Nephron (organoid): ENCODE measurements at regions not wholly inside any gene's neighbourhood (a gene's known extent, or its start where the extent isn't known, plus 50 kb on each side); places are given as distances from the start of the nearest gene placed in this dataset.

Experiments used
- H3K27ac Mint-ChIP-seq, 3 experiments: 2 replicates each; pipeline ENCODE4 v1.8.0; 2020; ENCODE audit warnings: mixed read lengths in 3 of 3, mild to moderate bottlenecking in 2 of 3, moderate library complexity in 1 of 3
- H3K27me3 Mint-ChIP-seq: 2 replicates; pipeline ENCODE4 v1.8.0; 2021; ENCODE audit warnings: low read depth, mild to moderate bottlenecking, moderate library complexity, mixed read lengths
- H3K36me3 Mint-ChIP-seq: 2 replicates; pipeline ENCODE4 v1.8.0; 2020; ENCODE audit warnings: low read depth, mixed read lengths
- H3K4me1 Mint-ChIP-seq: 2 replicates; pipeline ENCODE4 v1.8.0; 2020; ENCODE audit warnings: mixed read lengths
- H3K4me3 Mint-ChIP-seq, 3 experiments: 2 replicates each; pipeline ENCODE4 v1.8.0; 2020; ENCODE audit warnings: mild to moderate bottlenecking in 3 of 3, mixed read lengths in 3 of 3, moderate library complexity in 2 of 3
- H3K9me3 Mint-ChIP-seq: 2 replicates; pipeline ENCODE4 v1.8.0; 2020; ENCODE audit warnings: mixed read lengths
- TF ChIP-seq, protein P1 (sequence below), 3 experiments: fragments of 200-600 bp; sonication (generic); IDR thresholded peaks; one replicate each; pipeline ENCODE4 v1.5.0; 2021; ENCODE audit warnings: antibody characterized with exemption in 3 of 3; ENCODE audit not compliant: unreplicated experiment in 3 of 3

DNA sequence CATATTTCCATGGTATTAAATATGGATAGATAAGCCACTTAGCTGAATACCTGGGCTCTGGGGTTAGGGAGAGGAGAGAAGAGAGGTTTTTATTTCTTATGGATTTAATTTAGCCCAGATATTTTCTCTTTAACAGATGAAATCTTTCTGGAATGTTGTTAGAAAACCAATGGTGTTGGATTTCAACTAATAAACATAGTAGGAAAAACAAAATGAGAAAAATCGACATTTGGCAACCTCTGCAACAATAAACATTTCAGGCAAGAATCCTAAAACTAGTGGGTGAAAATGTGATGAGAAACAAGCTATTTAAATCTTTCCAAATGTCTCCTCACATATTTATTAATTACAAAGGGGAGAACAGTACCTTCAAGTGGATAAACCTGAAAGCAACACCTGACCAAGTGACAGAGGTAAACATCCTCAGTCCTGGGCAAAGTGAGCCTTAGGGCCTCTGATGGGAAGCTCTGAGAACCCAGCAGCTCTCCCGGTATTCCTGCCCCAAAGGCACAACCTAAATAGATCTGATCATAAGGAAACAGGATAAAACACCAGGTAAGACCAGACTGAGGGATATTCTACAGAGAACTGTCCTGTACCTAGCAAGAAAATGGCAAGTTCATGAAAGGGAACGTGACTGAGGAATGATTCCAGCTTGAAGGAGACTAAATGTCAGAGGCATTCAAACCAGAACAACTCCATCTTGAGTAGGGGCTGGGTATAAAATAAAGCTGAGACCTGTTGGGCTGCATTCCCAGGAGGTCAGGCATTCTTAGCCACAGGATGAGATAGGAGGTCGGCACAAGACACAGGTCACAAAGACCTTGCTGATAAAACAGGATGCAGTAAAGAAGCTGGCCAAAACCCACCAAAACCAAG lies 163.7 kb downstream of the ESM1 start:
- TF ChIP-seq, protein P1, sequence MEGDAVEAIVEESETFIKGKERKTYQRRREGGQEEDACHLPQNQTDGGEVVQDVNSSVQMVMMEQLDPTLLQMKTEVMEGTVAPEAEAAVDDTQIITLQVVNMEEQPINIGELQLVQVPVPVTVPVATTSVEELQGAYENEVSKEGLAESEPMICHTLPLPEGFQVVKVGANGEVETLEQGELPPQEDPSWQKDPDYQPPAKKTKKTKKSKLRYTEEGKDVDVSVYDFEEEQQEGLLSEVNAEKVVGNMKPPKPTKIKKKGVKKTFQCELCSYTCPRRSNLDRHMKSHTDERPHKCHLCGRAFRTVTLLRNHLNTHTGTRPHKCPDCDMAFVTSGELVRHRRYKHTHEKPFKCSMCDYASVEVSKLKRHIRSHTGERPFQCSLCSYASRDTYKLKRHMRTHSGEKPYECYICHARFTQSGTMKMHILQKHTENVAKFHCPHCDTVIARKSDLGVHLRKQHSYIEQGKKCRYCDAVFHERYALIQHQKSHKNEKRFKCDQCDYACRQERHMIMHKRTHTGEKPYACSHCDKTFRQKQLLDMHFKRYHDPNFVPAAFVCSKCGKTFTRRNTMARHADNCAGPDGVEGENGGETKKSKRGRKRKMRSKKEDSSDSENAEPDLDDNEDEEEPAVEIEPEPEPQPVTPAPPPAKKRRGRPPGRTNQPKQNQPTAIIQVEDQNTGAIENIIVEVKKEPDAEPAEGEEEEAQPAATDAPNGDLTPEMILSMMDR (IDR thresholded peaks at IDR 0.05; ENCODE audit: unreplicated experiment in 3 of 3): no peak

GRCh38 chr5:54820346-54821134 lies 164.9 kb downstream of the ESM1 start:
- H3K36me3 Mint-ChIP-seq: no peaks in the 10 kb centered on the region
- H3K27me3 Mint-ChIP-seq: no peaks in the 10 kb centered on the region
- peaks cover 9% of the 10 kb centered on the region for H3K4me1 Mint-ChIP-seq
- H3K9me3 Mint-ChIP-seq: peaks cover 10% of the 10 kb centered on the region
- TF ChIP-seq, protein P1 (IDR thresholded peaks at IDR 0.05; ENCODE audit: unreplicated experiment in 3 of 3): no peak
- peak overlapping the region in 2 of 3 experiments; percentile 0 to 37 for H3K27ac Mint-ChIP-seq
- no peak overlapping the region for H3K4me3 Mint-ChIP-seq

More for the DNA sequence above, 163.7 kb downstream of the ESM1 start:
- H3K9me3 Mint-ChIP-seq: peaks cover 3% of the 10 kb centered on the region
- no peak overlapping the region for H3K4me3 Mint-ChIP-seq
- peaks cover 9% of the 10 kb centered on the region for H3K4me1 Mint-ChIP-seq
- H3K36me3 Mint-ChIP-seq: no peaks in the 10 kb centered on the region
- H3K27me3 Mint-ChIP-seq: no peaks in the 10 kb centered on the region
- H3K27ac Mint-ChIP-seq: peak overlapping the region in 2 of 3 experiments; percentile 0

- Mint-ChIP-seq H3K9me3 (peaks cover 18% of the 10 kb centered on the region), H3K27ac (peak overlapping the region in 2 of 3 experiments; percentile 13 to 21), H3K36me3 (no peaks in the 10 kb centered on the region), H3K4me1 (peaks cover 18% of the 10 kb centered on the region), H3K4me3 (no peak overlapping the region), H3K27me3 (no peaks in the 10 kb centered on the region)
- TF ChIP-seq, protein P1 (IDR thresholded peaks at IDR 0.05; ENCODE audit: unreplicated experiment in 3 of 3): no peak
Measured at GRCh38 chr5:54807421-54807820, 178.0 kb downstream of the ESM1 start.

- H3K4me3 Mint-ChIP-seq: no peak overlapping the region
- H3K9me3 Mint-ChIP-seq: peaks cover 12% of the 10 kb centered on the region
- peaks cover 18% of the 10 kb centered on the region for H3K4me1 Mint-ChIP-seq
- H3K27ac Mint-ChIP-seq: peak overlapping the region in 1 of 3 experiments; percentile 70
- no peaks in the 10 kb centered on the region for H3K27me3 Mint-ChIP-seq
- TF ChIP-seq, protein P1 (IDR thresholded peaks at IDR 0.05; ENCODE audit: unreplicated experiment in 3 of 3): no peak
- H3K36me3 Mint-ChIP-seq: no peaks in the 10 kb centered on the region
Measured at GRCh38 chr5:54804521-54804920, 180.9 kb downstream of the ESM1 start.

DNA sequence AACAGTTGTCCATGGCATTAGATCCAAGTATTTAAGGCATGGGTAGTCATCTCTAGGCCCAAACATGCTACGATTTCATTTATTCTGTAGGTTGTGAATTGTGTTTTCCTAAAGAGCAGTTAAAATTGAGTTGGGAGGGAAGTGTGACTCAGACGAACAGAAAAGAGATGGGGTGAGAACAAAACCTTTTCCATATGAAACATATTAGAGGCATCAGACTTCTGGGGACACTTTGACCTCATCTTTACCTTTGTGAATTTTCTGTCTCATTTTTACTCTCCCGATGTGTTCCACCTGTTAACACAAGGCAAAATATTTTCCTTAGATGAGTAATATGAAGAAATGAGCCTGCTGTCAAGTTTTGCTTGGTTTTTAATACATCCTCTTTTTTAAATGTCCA lies 181.3 kb downstream of the ESM1 start:
- Mint-ChIP-seq H3K36me3 (no peaks in the 10 kb centered on the region), H3K4me1 (peaks cover 18% of the 10 kb centered on the region), H3K27me3 (no peaks in the 10 kb centered on the region), H3K4me3 (no peak overlapping the region), H3K9me3 (peaks cover 10% of the 10 kb centered on the region), H3K27ac (peak overlapping the region in 2 of 3 experiments; percentile 24 to 70)
- TF ChIP-seq, protein P1 (IDR thresholded peaks at IDR 0.05; ENCODE audit: unreplicated experiment in 3 of 3): no peak
